Muscle of arm (tissue), 1 donor: ENCODE measurements at regions not wholly inside any gene's neighbourhood (a gene's known extent, or its start where the extent isn't known, plus 50 kb on each side); places are given as distances from the start of the nearest gene placed in this dataset.

ENCODE experiments used
- DNase-seq: peaks from one replicate; pipeline ENCODE4 v3.0.0-alpha.2; 2013

GRCh38 chr10:128897401-128898129, 569.5 kb upstream of the MGMT start:
- DNase-seq, result peak; percentile 53

- no peak for DNase-seq
These were observed 568.7 kb upstream of the MGMT start for GRCh38 chr10:128898133-128898915.

GRCh38 chr10:128898916-128899195, 568.2 kb upstream of the MGMT start:
- DNase-seq, result no peak

GRCh38 chr10:128900456-128900855, 566.6 kb upstream of the MGMT start:
- DNase-seq, result no peak

GRCh38 chr10:128901236-128901635, 565.8 kb upstream of the MGMT start:
- DNase-seq, result no peak

- no peak for DNase-seq
These were observed 564.9 kb upstream of the MGMT start for GRCh38 chr10:128902031-128902710.

GRCh38 chr10:128907155-128907941, 559.7 kb upstream of the MGMT start:
- peak; percentile 49 for DNase-seq

- peak; percentile 81 for DNase-seq
These were observed 558.9 kb upstream of the MGMT start for GRCh38 chr10:128908099-128908498.

GRCh38 chr10:128908499-128908898, 558.5 kb upstream of the MGMT start:
- no peak for DNase-seq

GRCh38 chr10:128912568-128913311, 554.3 kb upstream of the MGMT start:
- peak; percentile 80 for DNase-seq

GRCh38 chr10:128914681-128915080, 552.4 kb upstream of the MGMT start:
- DNase-seq, result no peak

- DNase-seq, result no peak
These were observed 551.4 kb upstream of the MGMT start for GRCh38 chr10:128915630-128916029.

- no peak for DNase-seq
These were observed 550.7 kb upstream of the MGMT start for GRCh38 chr10:128916383-128916782.

- DNase-seq, result no peak
These were observed 545.5 kb upstream of the MGMT start for GRCh38 chr10:128921389-128922022.

- DNase-seq, result no peak
These were observed 544.9 kb upstream of the MGMT start for GRCh38 chr10:128922172-128922571.

GRCh38 chr10:128922619-128923196, 544.3 kb upstream of the MGMT start:
- DNase-seq, result no peak

- DNase-seq, result no peak
These were observed 542.1 kb upstream of the MGMT start for GRCh38 chr10:128924918-128925317.

GRCh38 chr10:128926711-128927110, 540.3 kb upstream of the MGMT start:
- DNase-seq, result peak; percentile 80

GRCh38 chr10:128927497-128928161, 539.4 kb upstream of the MGMT start:
- DNase-seq, result peak; percentile 91
